ENCODE measurements at regions not wholly inside any gene's neighbourhood (a gene's known extent, or its start where the extent isn't known, plus 50 kb on each side); places are given as distances from the start of the nearest gene placed in this dataset.

DNA sequence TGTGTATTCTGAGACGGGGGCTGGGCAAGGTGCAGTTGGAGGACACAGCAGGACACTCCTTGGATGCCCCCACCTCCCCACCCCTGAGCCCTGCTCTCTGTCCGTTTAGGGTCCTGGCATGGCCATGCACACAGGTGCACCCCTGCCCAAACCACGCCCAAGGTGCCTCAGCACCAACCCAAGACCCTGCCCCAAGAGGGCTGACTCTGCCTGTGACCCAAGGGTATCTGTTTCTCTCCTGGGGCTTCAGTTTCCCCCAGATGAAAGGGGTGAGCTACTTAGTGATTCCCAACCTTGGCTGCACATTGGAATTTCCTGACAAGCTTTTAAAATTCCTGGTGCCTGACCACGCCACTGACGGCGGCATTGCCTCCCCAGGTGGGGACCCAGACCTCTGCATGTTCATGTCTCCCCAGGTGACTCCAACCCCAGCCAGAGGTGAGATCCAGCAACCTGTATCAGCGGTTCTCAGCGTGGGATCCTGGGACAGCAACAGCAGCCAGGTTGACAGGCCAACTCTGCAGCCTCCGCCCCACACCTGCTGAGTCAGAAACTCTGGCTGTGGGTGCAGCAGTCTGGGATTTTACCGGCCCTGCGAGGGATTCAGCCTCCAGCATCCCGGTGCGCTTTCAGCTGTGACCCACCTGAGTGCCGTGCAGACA, 483.4 kb downstream of the NPHP4 start:
- H3K9me3 ChIP-seq = no peaks in the 10 kb centered on the region
- H3K4me1 ChIP-seq = no peaks in the 10 kb centered on the region
- 67 to 84% methylated on average over 14 of the region's 14 CpGs for WGBS, 2 donors
- H3K4me3 ChIP-seq = no peak overlapping the region
- H3K36me3 ChIP-seq = no peaks in the 10 kb centered on the region
- no peak overlapping the region for H3K27ac ChIP-seq
- intact Hi-C loops (cut with DNase I) = loop anchor here (10.0 kb wide), 1 partner anchor 406 kb away; no protein-coding TSS in a partner anchor
- H3K27me3 ChIP-seq = peaks cover 0 to 50% (median 8%) of the 10 kb centered on the region in 3 donors
- TF ChIP-seq, protein P1, sequence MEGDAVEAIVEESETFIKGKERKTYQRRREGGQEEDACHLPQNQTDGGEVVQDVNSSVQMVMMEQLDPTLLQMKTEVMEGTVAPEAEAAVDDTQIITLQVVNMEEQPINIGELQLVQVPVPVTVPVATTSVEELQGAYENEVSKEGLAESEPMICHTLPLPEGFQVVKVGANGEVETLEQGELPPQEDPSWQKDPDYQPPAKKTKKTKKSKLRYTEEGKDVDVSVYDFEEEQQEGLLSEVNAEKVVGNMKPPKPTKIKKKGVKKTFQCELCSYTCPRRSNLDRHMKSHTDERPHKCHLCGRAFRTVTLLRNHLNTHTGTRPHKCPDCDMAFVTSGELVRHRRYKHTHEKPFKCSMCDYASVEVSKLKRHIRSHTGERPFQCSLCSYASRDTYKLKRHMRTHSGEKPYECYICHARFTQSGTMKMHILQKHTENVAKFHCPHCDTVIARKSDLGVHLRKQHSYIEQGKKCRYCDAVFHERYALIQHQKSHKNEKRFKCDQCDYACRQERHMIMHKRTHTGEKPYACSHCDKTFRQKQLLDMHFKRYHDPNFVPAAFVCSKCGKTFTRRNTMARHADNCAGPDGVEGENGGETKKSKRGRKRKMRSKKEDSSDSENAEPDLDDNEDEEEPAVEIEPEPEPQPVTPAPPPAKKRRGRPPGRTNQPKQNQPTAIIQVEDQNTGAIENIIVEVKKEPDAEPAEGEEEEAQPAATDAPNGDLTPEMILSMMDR (IDR thresholded peaks at IDR 0.05) = no peak
- TF ChIP-seq EP300 (IDR thresholded peaks at IDR 0.05) = no peak
- DNase-seq = no peak

DNA sequence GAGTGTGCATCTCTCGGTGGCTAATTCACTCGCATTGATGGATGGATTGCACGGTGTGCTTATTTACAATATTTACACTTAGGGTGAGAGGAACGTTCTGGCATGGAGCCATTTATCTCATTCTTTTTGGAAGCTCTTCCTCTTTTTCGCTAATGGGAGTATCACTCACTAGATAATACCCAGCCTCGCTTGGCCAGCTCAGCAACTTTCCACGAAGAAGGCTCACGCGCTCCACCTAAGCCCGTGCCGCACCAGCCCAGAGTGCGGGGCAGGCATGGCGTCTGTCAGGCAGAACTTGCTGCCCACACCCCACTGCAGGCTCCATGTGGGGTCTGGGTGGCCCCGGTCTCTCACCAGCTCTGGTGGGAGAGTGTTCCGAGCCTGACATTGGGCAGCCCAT, 484.9 kb downstream of the NPHP4 start:
- 45 to 68% methylated on average over 15 of the region's 15 CpGs for WGBS, 2 donors
- intact Hi-C loops (cut with DNase I) = loop anchor here (10.0 kb wide), 1 partner anchor 407 kb away; no protein-coding TSS in a partner anchor

DNA sequence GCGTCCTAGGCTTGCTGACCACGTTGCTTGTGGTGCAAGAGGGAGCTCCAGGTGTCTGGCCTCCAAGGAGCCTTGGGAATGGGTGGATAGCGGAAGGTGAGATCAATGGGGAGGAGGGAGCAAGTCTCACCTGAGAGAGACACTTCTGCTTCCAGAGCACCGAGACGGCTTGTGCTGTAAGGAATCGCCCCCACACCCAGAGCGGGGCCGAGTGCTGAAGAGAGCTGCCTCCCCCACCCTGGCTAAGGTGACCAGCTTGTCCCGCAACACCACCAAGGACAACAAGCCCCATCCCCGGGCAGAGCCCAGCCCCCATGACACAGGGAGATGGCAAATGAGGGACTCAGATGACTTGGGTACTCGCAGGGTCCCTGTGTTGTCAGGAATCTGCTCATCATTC, 485.6 kb downstream of the NPHP4 start:
- no peak overlapping the region for H3K4me3 ChIP-seq
- TF ChIP-seq EP300 (IDR thresholded peaks at IDR 0.05) (no peak), POLR2AphosphoS5 (IDR thresholded peaks at IDR 0.05) (no peak), POLR2A (IDR thresholded peaks at IDR 0.05) (no peak)
- TF ChIP-seq, protein P1 (IDR thresholded peaks at IDR 0.05) = no peak
- WGBS, 2 donors = 83 to 85% methylated on average over 11 of the region's 11 CpGs
- H3K4me1 ChIP-seq = peaks cover 0 to 8% (median 6%) of the 10 kb centered on the region in 4 donors
- H3K27ac ChIP-seq = no peak overlapping the region
- intact Hi-C loops (cut with DNase I) = loop anchor here (10.0 kb wide), 1 partner anchor 408 kb away; no protein-coding TSS in a partner anchor
- H3K27me3 ChIP-seq = peaks cover 0 to 40% (median 8%) of the 10 kb centered on the region in 3 donors
- no peak for DNase-seq
- H3K36me3 ChIP-seq = no peaks in the 10 kb centered on the region
- H3K9me3 ChIP-seq = no peaks in the 10 kb centered on the region

More for the DNA sequence above, 484.9 kb downstream of the NPHP4 start:
- Histone ChIP-seq H3K4me1 (peaks cover 0 to 8% (median 6%) of the 10 kb centered on the region in 4 donors), H3K4me3 (no peak overlapping the region), H3K27ac (no peak overlapping the region), H3K9me3 (no peaks in the 10 kb centered on the region), H3K27me3 (peaks cover 0 to 46% (median 8%) of the 10 kb centered on the region in 3 donors), H3K36me3 (no peaks in the 10 kb centered on the region)
- DNase-seq = no peak
- TF ChIP-seq POLR2A (IDR thresholded peaks at IDR 0.05) = no peak
- TF ChIP-seq EP300 (IDR thresholded peaks at IDR 0.05) = no peak
- TF ChIP-seq POLR2AphosphoS5 (IDR thresholded peaks at IDR 0.05) = no peak
- TF ChIP-seq, protein P1 (IDR thresholded peaks at IDR 0.05) = no peak

DNA sequence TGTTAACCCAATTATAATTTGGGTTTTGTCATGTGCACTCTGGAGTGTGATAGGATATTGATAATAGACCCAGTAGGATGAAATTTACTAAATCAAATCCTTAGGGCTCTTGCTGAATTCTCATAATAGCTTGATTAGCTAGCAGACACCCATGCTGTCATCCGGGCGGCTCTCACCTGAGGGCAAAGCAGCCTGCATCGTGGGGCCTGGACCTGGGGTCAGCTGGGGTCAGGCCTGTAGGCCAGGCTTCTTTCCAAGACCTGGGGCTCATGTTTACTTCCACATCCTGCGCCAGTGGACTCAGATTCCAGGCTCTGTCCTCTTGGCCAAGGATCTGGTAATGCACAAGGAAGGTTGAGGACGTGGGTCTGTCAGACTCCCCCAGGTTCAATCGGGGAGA, 486.3 kb downstream of the NPHP4 start:
- H3K27ac ChIP-seq = no peak overlapping the region
- peaks cover 0 to 8% (median 6%) of the 10 kb centered on the region in 4 donors for H3K4me1 ChIP-seq
- no peak for DNase-seq
- H3K4me3 ChIP-seq = no peak overlapping the region
- peaks cover 0 to 34% (median 8%) of the 10 kb centered on the region in 3 donors for H3K27me3 ChIP-seq
- TF ChIP-seq POLR2A (IDR thresholded peaks at IDR 0.05) (no peak), EP300 (IDR thresholded peaks at IDR 0.05) (no peak), POLR2AphosphoS5 (IDR thresholded peaks at IDR 0.05) (no peak)
- TF ChIP-seq, protein P1 (IDR thresholded peaks at IDR 0.05) = no peak
- 70 to 81% methylated on average over 6 of the region's 6 CpGs for WGBS, 2 donors
- H3K36me3 ChIP-seq = no peaks in the 10 kb centered on the region
- intact Hi-C loops (cut with DNase I) = loop anchor here (10.0 kb wide), 1 partner anchor 409 kb away; no protein-coding TSS in a partner anchor
- H3K9me3 ChIP-seq = no peaks in the 10 kb centered on the region
